ENCODE measurements at regions not wholly inside any gene's neighbourhood (a gene's known extent, or its start where the extent isn't known, plus 50 kb on each side); places are given as distances from the start of the nearest gene placed in this dataset.

GRCh38 chr9:7980041-7980440 is 180.5 kb upstream of the DMAC1 start:
- DNase-seq = no peak

- DNase-seq = no peak
Measured at GRCh38 chr9:7979611-7980010, 180.0 kb upstream of the DMAC1 start.

- DNase-seq = no peak
Measured at GRCh38 chr9:7977586-7977985, 178.0 kb upstream of the DMAC1 start.

DNA sequence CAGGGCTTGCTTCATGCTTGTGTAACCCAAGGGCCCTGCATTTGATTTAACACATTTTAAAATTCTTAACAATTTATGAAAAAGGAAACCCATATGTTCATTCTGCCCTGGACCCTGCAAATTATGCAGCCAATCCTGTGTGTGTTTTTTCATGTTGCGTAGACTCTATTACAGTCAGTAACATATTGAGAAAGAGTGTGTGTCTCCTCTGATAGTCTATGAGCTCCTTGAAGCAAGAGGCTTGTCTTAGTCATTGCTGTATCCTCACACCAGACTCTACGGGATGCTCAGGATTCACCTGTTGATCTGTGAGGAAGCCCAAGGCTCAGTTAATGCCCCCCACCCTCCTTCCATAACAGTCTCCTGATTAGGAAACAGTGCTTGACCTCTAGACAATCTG is 177.3 kb upstream of the DMAC1 start:
- no peak for DNase-seq

- no peak for DNase-seq
Measured at GRCh38 chr9:7976167-7976755, 176.7 kb upstream of the DMAC1 start.

DNA sequence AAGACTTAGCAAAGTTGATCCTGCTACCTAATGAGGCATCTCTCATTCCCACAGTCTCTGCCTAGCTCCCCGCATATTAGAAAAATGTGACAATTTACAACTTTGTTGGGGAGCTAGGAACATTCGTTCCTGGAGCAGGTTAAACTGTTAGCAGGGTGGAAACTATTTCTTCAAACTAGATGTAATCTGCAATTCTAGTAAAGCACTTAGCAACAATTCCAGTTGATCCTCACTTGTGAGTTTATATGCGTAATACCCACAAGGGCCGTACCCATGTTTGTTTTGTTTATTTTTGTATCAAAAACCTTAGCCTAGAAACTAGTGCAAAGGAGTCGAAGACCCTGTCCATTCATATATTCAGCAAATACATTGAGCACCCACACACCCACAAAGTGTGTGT is 175.8 kb upstream of the DMAC1 start:
- DNase-seq = no peak

GRCh38 chr9:7974335-7974960 is 174.9 kb upstream of the DMAC1 start:
- no peak for DNase-seq

DNA sequence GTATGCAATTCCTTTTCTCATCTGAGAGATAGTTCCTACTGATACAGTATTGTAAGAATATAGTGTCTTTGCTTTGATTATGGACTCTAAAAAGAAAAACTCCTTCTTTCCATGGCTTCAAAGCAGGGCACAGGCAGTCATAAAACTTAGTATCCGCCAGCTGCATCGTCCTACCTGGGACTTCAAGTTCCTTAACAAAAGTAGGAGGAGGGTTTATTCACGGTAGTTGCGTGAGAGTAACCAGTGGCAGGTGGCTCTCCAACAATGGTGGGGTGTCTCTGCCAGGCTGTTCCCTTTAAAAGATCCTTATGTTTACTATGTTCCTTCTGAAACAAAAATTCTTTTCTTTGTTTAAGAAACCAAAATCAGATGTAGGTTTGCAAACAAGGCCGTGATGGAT is 173.5 kb upstream of the DMAC1 start:
- no peak for DNase-seq

- DNase-seq = no peak
Measured at GRCh38 chr9:7970681-7971330, 171.2 kb upstream of the DMAC1 start.

DNA sequence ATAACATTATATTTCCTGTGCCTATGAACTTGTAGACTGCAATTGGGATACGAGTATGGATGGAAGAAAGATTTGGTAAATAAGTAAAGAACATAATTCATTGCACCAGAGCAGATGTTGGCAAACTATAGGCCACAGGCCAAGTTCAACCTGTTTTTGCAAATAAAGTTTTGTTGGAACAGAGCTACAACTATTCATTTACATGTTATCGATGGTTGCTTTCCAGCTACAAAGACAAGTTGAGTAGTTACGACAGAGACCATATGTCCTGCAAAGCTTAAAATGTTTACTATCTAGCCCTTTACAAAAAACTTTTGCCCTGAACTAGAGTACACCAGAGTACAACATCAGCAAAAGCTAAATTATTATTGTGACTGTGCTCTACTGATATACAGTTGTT is 169.1 kb upstream of the DMAC1 start:
- no peak for DNase-seq

- no peak for DNase-seq
Measured at GRCh38 chr9:7967851-7968250, 168.3 kb upstream of the DMAC1 start.

GRCh38 chr9:7967093-7967827 is 167.7 kb upstream of the DMAC1 start:
- DNase-seq = no peak

- DNase-seq = no peak
Measured at GRCh38 chr9:7965063-7965462, 165.5 kb upstream of the DMAC1 start.

- DNase-seq = no peak
Measured at GRCh38 chr9:7963026-7963425, 163.4 kb upstream of the DMAC1 start.

GRCh38 chr9:7961076-7961475 is 161.5 kb upstream of the DMAC1 start:
- DNase-seq = no peak

GRCh38 chr9:7960320-7961050 is 160.9 kb upstream of the DMAC1 start:
- DNase-seq = no peak

GRCh38 chr9:7957803-7958202 is 158.2 kb upstream of the DMAC1 start:
- no peak for DNase-seq

DNA sequence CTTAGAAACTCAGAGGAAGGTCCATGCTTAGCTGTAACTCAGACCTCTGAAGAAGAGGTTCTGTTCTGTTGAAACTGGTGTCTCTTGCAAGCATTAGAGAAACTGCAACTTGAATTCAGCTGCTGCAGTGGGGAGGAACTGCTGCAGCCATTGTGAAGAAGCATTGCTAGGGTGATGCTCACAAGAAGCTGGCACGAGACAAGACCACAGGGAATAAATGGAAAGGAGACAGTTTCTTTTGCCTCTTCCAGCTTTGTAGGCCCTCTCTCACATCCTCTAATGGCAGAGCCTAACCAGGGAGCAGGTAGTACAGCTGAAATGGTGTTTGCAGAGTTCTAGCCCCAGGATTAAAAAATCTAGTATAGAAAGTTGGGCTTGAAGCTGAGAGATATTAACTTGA is 148.0 kb upstream of the DMAC1 start:
- no peak for DNase-seq

DNA sequence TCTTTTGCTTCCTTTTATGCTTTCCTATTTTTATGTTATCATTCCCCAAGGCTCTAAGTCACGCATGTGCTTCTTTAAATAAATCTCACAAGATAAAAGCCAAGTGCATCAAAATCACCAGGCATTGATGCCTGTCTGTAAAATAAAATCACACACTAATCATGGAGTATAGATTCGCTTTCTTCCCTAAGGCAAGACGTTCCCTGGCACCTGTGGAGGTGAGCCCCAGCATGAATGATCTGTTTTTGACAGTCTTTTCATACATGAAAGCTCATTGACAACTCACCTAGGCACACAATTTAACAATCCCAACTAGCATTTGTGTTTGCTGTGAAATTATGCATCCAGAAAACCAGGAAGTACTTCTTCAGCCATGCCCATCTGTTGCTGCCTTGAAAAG is 146.9 kb upstream of the DMAC1 start:
- DNase-seq = no peak

- DNase-seq = peak; percentile 27
Measured at GRCh38 chr9:7944572-7944971, 145.0 kb upstream of the DMAC1 start.

DNA sequence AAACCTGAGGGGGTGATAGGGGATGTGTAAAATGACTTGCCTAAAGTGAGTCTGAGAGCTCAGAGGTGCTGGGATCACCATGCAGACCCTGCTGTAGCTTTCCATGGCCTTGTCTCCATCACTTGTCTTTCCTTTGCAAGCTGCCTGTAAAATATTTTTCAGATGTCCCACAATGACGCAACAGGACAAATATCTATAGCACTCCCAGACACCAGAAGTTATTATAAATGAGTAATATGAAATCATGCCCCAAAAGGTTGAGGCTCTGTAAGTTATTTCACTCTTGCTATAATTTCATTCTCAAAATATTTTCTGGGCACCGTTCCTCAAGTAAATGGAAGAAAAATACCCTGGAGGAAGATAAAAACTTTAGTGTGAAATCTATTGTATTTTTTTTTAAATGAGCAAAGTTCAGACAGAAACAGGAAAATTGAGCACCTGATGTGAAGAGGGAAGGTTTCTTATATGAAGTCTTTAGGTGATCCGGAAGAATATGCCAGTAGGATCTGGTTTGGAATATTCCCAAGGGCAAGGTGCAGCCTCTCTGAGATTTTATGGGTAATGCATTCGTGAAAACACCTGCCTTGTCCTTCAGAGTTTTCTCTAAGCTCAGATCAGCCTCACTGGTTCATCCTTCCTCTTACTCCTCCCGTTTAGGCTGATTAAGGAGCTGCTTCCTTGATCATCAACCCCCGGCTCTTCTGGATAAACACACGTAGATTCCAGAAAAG is 138.3 kb upstream of the DMAC1 start:
- DNase-seq = no peak

DNA sequence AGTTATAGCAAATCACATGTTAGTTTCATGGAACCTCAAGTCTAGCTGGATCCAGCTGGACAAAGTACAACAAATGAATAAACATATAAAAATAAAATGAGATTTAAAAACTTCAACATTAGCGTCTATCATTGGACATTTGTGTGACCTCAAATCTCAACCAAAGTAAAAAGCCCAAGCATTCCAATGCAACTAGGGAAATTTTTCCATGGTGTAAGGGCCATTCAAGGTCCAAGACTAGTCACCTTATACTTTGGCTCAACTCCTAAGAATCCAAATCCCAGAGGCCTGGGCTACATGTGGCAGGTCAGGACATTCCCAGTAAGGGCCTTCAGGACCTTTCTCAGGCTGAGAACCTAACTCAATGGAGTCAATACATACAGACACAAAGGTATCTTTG is 137.4 kb upstream of the DMAC1 start:
- DNase-seq = no peak

DNA sequence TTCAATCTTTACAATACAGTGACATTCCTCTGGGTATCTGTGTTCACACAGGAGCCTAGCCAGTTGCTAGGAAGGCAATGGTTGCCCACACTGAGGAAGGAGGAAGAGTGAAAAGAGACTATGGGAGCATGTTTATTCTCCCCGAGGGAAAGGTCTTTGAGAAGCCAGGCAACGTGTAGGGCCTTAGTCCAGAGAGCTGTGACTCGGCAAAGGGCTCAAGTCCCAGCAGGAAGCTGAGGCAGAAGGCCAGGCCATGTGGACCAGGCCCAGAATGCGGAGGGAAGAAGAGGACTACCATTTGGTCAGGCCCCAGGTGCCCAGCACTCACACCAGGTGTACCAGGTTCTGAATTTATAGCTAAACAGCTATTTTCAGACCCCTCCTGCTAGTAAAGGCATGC is 136.6 kb upstream of the DMAC1 start:
- no peak for DNase-seq

Measured in DMS79 (cell line).